MM.1S (cell line): ENCODE measurements at regions not wholly inside any gene's neighbourhood (a gene's known extent, or its start where the extent isn't known, plus 50 kb on each side); places are given as distances from the start of the nearest gene placed in this dataset.

Source experiments
- DNase-seq: peaks from one replicate; pipeline ENCODE4 v3.0.0-alpha.2; 2015
- H2AFZ ChIP-seq: fragments of 300-600 bp; sonication (generic); 2 replicates; pipeline ENCODE4 v1.6.0; 2016; ENCODE audit warnings: antibody characterized with exemption, low read length
- H3F3A ChIP-seq: fragments of 300-600 bp; sonication (generic); 2 replicates; pipeline ENCODE4 v1.6.1; 2016; ENCODE audit warnings: mild to moderate bottlenecking, antibody characterized with exemption, low read length, moderate library complexity, mixed read lengths; ENCODE audit not compliant: insufficient read depth
- H3K27ac ChIP-seq: fragments of 300-600 bp; sonication (generic); 2 replicates; pipeline ENCODE4 v1.5.1; 2016; ENCODE audit warnings: mild to moderate bottlenecking, low read length
- H3K27me3 ChIP-seq: fragments of 300-600 bp; sonication (generic); replicated peaks from 2 replicates; pipeline ENCODE4 v1.6.0; 2016; ENCODE audit warnings: low read length; ENCODE audit not compliant: insufficient read depth
- H3K36me3 ChIP-seq: fragments of 300-600 bp; sonication (generic); replicated peaks from 2 replicates; pipeline ENCODE4 v1.6.1; 2016; ENCODE audit warnings: mild to moderate bottlenecking, low read length, mixed read lengths; ENCODE audit not compliant: insufficient read depth
- H3K4me1 ChIP-seq: fragments of 300-600 bp; sonication (generic); 2 replicates; pipeline ENCODE4 v1.6.1; 2016; ENCODE audit warnings: low read length, mixed read lengths
- H3K4me2 ChIP-seq: fragments of 300-600 bp; sonication (generic); 2 replicates; pipeline ENCODE4 v1.6.0; 2016; ENCODE audit warnings: low read depth, low read length
- H3K4me3 ChIP-seq: fragments of 300-600 bp; sonication (generic); 2 replicates; pipeline ENCODE4 v1.5.1; 2016; ENCODE audit warnings: low read length, mixed read lengths
- H3K79me2 ChIP-seq: fragments of 300-600 bp; sonication (generic); 2 replicates; pipeline ENCODE4 v1.6.1; 2016; ENCODE audit warnings: mixed run types, low read length, mixed read lengths
- H3K9ac ChIP-seq: fragments of 300-600 bp; sonication (generic); 2 replicates; pipeline ENCODE4 v1.6.1; 2016; ENCODE audit warnings: low read length, mixed read lengths
- H3K9me2 ChIP-seq: fragments of 300-600 bp; sonication (generic); replicated peaks from 2 replicates; pipeline ENCODE4 v1.6.1; 2016; ENCODE audit warnings: mild to moderate bottlenecking, low read length, mixed read lengths; ENCODE audit not compliant: insufficient read depth
- H3K9me3 ChIP-seq: fragments of 300-600 bp; sonication (generic); replicated peaks from 2 replicates; pipeline ENCODE4 v1.6.1; 2016; ENCODE audit warnings: mild to moderate bottlenecking, low read length, mixed read lengths; ENCODE audit not compliant: insufficient read depth
- H4K20me1 ChIP-seq: fragments of 300-600 bp; sonication (generic); 2 replicates; pipeline ENCODE4 v1.6.1; 2016; ENCODE audit warnings: mild to moderate bottlenecking, low read length, moderate library complexity, mixed read lengths; ENCODE audit not compliant: insufficient read depth
- CTCF ChIP-seq: fragments of 300-600 bp; sonication (generic); IDR thresholded peaks from 2 replicates; pipeline ENCODE4 v1.5.1; 2016; ENCODE audit warnings: antibody characterized with exemption, low read length, mixed read lengths
- EZH2 ChIP-seq: fragments of 300-600 bp; sonication (generic); optimal IDR thresholded peaks from 2 replicates; pipeline ENCODE3; 2017; ENCODE audit warnings: low read depth, mild to moderate bottlenecking, antibody characterized with exemption, low read length, mixed read lengths
- EZH2phosphoT487 ChIP-seq: fragments of 300-600 bp; sonication (generic); IDR thresholded peaks from 2 replicates; pipeline ENCODE4 v1.6.1; 2018; ENCODE audit warnings: antibody characterized with exemption, low read length

GRCh38 chr15:72840114-72840513 lies 56.6 kb upstream of the ADPGK start:
- DNase-seq = no peak
- H3F3A ChIP-seq = peaks cover 15% of the 10 kb centered on the region; the same call in 1 of the 2 replicates
- peak overlapping the region; percentile 26; the same call in 1 of the 2 replicates for H3K27ac ChIP-seq
- no peaks in the 10 kb centered on the region for H3K27me3 ChIP-seq
- H3K4me1 ChIP-seq = peaks cover 46% of the 10 kb centered on the region
- peak overlapping the region; percentile 24; the same call in 1 of the 2 replicates for H3K4me2 ChIP-seq
- no peaks in the 10 kb centered on the region for H3K9me2 ChIP-seq
- no peak overlapping the region for H3K4me3 ChIP-seq
- no peaks in the 10 kb centered on the region for H3K9me3 ChIP-seq
- TF ChIP-seq EZH2phosphoT487 = no peak
- TF ChIP-seq CTCF = no peak
- no peak for TF ChIP-seq EZH2
- no peaks in the 10 kb centered on the region for H4K20me1 ChIP-seq
- no peak overlapping the region for H2AFZ ChIP-seq
- no peaks in the 10 kb centered on the region for H3K36me3 ChIP-seq
- no peak overlapping the region for H3K9ac ChIP-seq
- no peaks in the 10 kb centered on the region for H3K79me2 ChIP-seq

GRCh38 chr15:72838311-72838731 lies 54.8 kb upstream of the ADPGK start:
- peak overlapping the region; percentile 11; the same call in 1 of the 2 replicates for H3K9ac ChIP-seq
- H3K27me3 ChIP-seq = no peaks in the 10 kb centered on the region
- no peak overlapping the region; the same call in 1 of the 2 replicates for H3K4me3 ChIP-seq
- peaks cover 15% of the 10 kb centered on the region; the same call in 1 of the 2 replicates for H3F3A ChIP-seq
- H3K4me2 ChIP-seq = peak overlapping the region; percentile 36; the same call in 1 of the 2 replicates
- no peaks in the 10 kb centered on the region for H4K20me1 ChIP-seq
- no peaks in the 10 kb centered on the region for H3K79me2 ChIP-seq
- TF ChIP-seq EZH2phosphoT487 (no peak), CTCF (no peak)
- no peaks in the 10 kb centered on the region for H3K36me3 ChIP-seq
- no peaks in the 10 kb centered on the region for H3K9me3 ChIP-seq
- peaks cover 52% of the 10 kb centered on the region for H3K4me1 ChIP-seq
- H3K9me2 ChIP-seq = no peaks in the 10 kb centered on the region
- H3K27ac ChIP-seq = peak overlapping the region; percentile 74
- peak; percentile 79 for DNase-seq
- peak overlapping the region; percentile 17; the same call in 1 of the 2 replicates for H2AFZ ChIP-seq

- H3K27me3 ChIP-seq = no peaks in the 10 kb centered on the region
These were observed 53.2 kb upstream of the ADPGK start for GRCh38 chr15:72836676-72837330.

More at GRCh38 chr15:72836676-72837330, 53.2 kb upstream of the ADPGK start:
- peaks cover 15% of the 10 kb centered on the region; the same call in 1 of the 2 replicates for H3F3A ChIP-seq
- no peaks in the 10 kb centered on the region for H3K36me3 ChIP-seq
- H3K4me3 ChIP-seq = no peak overlapping the region
- H3K4me1 ChIP-seq = peaks cover 52% of the 10 kb centered on the region
- H3K79me2 ChIP-seq = no peaks in the 10 kb centered on the region
- no peaks in the 10 kb centered on the region for H3K9me3 ChIP-seq
- H4K20me1 ChIP-seq = no peaks in the 10 kb centered on the region
- H3K9ac ChIP-seq = no peak overlapping the region
- H3K4me2 ChIP-seq = no peak overlapping the region
- H3K9me2 ChIP-seq = no peaks in the 10 kb centered on the region
- TF ChIP-seq CTCF = no peak
- TF ChIP-seq EZH2phosphoT487 = no peak
- no peak for TF ChIP-seq EZH2
- H3K27ac ChIP-seq = no peak overlapping the region
- H2AFZ ChIP-seq = no peak overlapping the region
- no peak for DNase-seq
